ENCODE measurements at regions not wholly inside any gene's neighbourhood (a gene's known extent, or its start where the extent isn't known, plus 50 kb on each side); places are given as distances from the start of the nearest gene placed in this dataset.

DNA sequence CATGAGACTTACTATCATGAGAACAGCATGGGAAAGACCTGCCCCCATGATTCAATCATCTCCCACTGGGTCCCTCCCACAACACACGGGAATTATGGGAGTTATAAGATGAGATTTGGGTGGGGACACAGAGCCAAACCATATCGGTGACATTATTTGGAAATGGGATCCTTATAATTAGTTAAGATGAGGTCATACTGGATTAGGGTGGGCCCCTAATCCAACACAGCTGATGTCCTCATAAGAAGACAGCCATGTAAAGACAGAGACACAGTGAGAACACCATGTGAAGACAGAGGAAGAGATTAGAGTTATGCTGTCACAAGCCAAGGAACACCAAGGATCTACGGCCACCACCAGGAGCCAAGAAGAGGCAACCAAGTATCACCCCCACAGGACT, 161.7 kb downstream of the SPTSSA start:
- Histone ChIP-seq H3K79me2 (ENCODE audit: control insufficient read depth, insufficient read depth, low read length) (no peaks in the 10 kb centered on the region), H3K4me3 (replicated peaks in 1 of 4; ENCODE audit: control extremely low read depth in 1 of 4, insufficient read depth in 1 of 4, low read depth in 3 of 4, low read length in 4 of 4) (no peak overlapping the region), H3K9me3 (ENCODE audit: control insufficient read depth, insufficient read depth, low read depth, low read length) (no peaks in the 10 kb centered on the region), H3K9ac (ENCODE audit: insufficient read depth, low read length) (no peak overlapping the region), H2AFZ (ENCODE audit: low read length) (no peak overlapping the region), H3K36me3 (ENCODE audit: control insufficient read depth, insufficient read depth, low read length) (no peaks in the 10 kb centered on the region), H3K4me1 (ENCODE audit: control insufficient read depth, extremely low read depth, insufficient read depth, low read length) (no peaks in the 10 kb centered on the region), H3K4me2 (ENCODE audit: extremely low read depth, insufficient read depth, low read length) (no peak overlapping the region), H3K27ac (ENCODE audit: insufficient read depth, low read length) (no peak overlapping the region), H3K27me3 (ENCODE audit: control insufficient read depth, insufficient read depth, low read length) (no peaks in the 10 kb centered on the region), H4K20me1 (ENCODE audit: control insufficient read depth, extremely low read depth, insufficient read depth, low read length) (no peaks in the 10 kb centered on the region)
- no peak for DNase-seq (ENCODE audit: low read depth in 2 of 2)
- TF ChIP-seq, protein P1, sequence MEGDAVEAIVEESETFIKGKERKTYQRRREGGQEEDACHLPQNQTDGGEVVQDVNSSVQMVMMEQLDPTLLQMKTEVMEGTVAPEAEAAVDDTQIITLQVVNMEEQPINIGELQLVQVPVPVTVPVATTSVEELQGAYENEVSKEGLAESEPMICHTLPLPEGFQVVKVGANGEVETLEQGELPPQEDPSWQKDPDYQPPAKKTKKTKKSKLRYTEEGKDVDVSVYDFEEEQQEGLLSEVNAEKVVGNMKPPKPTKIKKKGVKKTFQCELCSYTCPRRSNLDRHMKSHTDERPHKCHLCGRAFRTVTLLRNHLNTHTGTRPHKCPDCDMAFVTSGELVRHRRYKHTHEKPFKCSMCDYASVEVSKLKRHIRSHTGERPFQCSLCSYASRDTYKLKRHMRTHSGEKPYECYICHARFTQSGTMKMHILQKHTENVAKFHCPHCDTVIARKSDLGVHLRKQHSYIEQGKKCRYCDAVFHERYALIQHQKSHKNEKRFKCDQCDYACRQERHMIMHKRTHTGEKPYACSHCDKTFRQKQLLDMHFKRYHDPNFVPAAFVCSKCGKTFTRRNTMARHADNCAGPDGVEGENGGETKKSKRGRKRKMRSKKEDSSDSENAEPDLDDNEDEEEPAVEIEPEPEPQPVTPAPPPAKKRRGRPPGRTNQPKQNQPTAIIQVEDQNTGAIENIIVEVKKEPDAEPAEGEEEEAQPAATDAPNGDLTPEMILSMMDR (conservative IDR thresholded peaks at IDR 0.05 in 1 of 2, IDR thresholded peaks at IDR 0.05 in 1 of 2; ENCODE audit: low read depth in 1 of 2, low read length in 2 of 2), result no peak
- TF ChIP-seq EZH2 (IDR thresholded peaks at IDR 0.05; ENCODE audit: low read length, missing control alignments), result no peak

DNA sequence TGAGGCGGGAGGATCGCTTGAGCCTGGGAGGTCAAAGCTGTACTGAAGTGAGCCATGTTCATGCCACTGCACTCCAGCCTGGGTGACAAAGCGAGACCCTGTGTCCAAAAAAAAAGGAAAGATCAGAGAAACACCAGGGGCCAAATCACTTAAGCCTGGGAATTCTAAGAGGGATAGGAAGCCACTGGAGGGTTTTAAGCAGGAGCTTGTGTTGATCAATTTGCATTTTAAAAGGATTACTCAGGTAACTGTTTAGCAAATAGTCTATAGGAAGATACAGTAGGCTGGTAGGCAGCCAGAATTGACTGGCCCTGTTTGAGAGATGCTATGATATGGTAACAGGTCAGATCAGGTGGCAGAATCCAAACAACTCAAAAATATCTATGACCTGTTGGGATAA, 162.7 kb downstream of the SPTSSA start:
- H3K36me3 ChIP-seq (ENCODE audit: control insufficient read depth, insufficient read depth, low read length), result no peaks in the 10 kb centered on the region
- no peaks in the 10 kb centered on the region for H4K20me1 ChIP-seq (ENCODE audit: control insufficient read depth, extremely low read depth, insufficient read depth, low read length)
- H3K4me2 ChIP-seq (ENCODE audit: extremely low read depth, insufficient read depth, low read length), result no peak overlapping the region
- no peaks in the 10 kb centered on the region for H3K4me1 ChIP-seq (ENCODE audit: control insufficient read depth, extremely low read depth, insufficient read depth, low read length)
- no peaks in the 10 kb centered on the region for H3K27me3 ChIP-seq (ENCODE audit: control insufficient read depth, insufficient read depth, low read length)
- H2AFZ ChIP-seq (ENCODE audit: low read length), result no peak overlapping the region
- no peak for TF ChIP-seq EZH2 (IDR thresholded peaks at IDR 0.05; ENCODE audit: low read length, missing control alignments)
- TF ChIP-seq, protein P1 (conservative IDR thresholded peaks at IDR 0.05 in 1 of 2, IDR thresholded peaks at IDR 0.05 in 1 of 2; ENCODE audit: low read depth in 1 of 2, low read length in 2 of 2), result no peak
- DNase-seq (ENCODE audit: low read depth in 2 of 2), result no peak
- no peak overlapping the region for H3K4me3 ChIP-seq (replicated peaks in 1 of 4; ENCODE audit: control extremely low read depth in 1 of 4, insufficient read depth in 1 of 4, low read depth in 3 of 4, low read length in 4 of 4)
- no peak overlapping the region for H3K9ac ChIP-seq (ENCODE audit: insufficient read depth, low read length)
- H3K9me3 ChIP-seq (ENCODE audit: control insufficient read depth, insufficient read depth, low read depth, low read length), result no peaks in the 10 kb centered on the region
- H3K27ac ChIP-seq (ENCODE audit: insufficient read depth, low read length), result no peak overlapping the region
- no peaks in the 10 kb centered on the region for H3K79me2 ChIP-seq (ENCODE audit: control insufficient read depth, insufficient read depth, low read length)

DNA sequence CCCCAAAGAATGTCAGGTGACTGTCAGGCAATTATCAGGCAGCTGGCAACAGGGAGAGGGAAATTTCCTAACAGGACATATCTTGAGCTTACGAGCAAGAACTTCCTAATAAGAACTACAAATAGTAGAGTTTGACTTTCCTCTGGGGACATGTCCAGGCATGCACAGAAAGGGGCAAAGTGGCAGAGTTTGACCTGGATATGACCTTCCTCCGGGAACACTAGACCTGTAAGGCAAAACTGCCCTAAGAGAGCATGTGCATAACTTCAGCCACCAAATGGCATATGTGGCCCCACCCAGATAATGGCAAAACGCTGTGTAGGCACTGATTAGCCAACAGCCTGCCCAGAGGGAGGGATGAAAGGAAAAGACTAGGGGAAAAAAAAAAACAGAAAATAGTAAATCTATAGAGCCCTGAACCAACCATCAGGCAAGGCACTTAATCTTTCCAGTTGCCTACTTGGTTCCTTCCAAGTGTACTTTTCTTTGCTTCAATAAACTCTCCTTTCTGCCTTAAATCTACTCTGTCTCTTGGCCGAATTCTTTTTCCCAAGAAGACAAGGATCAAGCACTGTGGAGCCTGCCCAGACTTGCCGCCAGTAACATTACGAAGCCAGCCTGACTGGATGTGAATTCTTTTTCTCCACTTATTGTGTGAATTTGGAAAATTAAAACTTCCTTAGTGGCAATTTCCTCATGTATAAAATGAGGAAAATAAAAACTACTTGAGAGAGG, 164.1 kb downstream of the SPTSSA start:
- Histone ChIP-seq H3K4me1 (ENCODE audit: control insufficient read depth, extremely low read depth, insufficient read depth, low read length) (no peaks in the 10 kb centered on the region), H3K79me2 (ENCODE audit: control insufficient read depth, insufficient read depth, low read length) (no peaks in the 10 kb centered on the region), H3K27me3 (ENCODE audit: control insufficient read depth, insufficient read depth, low read length) (no peaks in the 10 kb centered on the region), H3K36me3 (ENCODE audit: control insufficient read depth, insufficient read depth, low read length) (no peaks in the 10 kb centered on the region), H3K4me2 (ENCODE audit: extremely low read depth, insufficient read depth, low read length) (no peak overlapping the region), H3K9ac (ENCODE audit: insufficient read depth, low read length) (no peak overlapping the region), H3K27ac (ENCODE audit: insufficient read depth, low read length) (no peak overlapping the region), H4K20me1 (ENCODE audit: control insufficient read depth, extremely low read depth, insufficient read depth, low read length) (no peaks in the 10 kb centered on the region), H2AFZ (ENCODE audit: low read length) (no peak overlapping the region), H3K9me3 (ENCODE audit: control insufficient read depth, insufficient read depth, low read depth, low read length) (no peaks in the 10 kb centered on the region), H3K4me3 (replicated peaks in 1 of 4; ENCODE audit: control extremely low read depth in 1 of 4, insufficient read depth in 1 of 4, low read depth in 3 of 4, low read length in 4 of 4) (no peak overlapping the region)
- DNase-seq (ENCODE audit: low read depth in 2 of 2), result peak in 1 of 2 donors; percentile 14
- TF ChIP-seq EZH2 (IDR thresholded peaks at IDR 0.05; ENCODE audit: low read length, missing control alignments), result no peak
- TF ChIP-seq, protein P1 (conservative IDR thresholded peaks at IDR 0.05 in 1 of 2, IDR thresholded peaks at IDR 0.05 in 1 of 2; ENCODE audit: low read depth in 1 of 2, low read length in 2 of 2), result no peak
